ENCODE measurements at regions not wholly inside any gene's neighbourhood (a gene's known extent, or its start where the extent isn't known, plus 50 kb on each side); places are given as distances from the start of the nearest gene placed in this dataset.

DNA sequence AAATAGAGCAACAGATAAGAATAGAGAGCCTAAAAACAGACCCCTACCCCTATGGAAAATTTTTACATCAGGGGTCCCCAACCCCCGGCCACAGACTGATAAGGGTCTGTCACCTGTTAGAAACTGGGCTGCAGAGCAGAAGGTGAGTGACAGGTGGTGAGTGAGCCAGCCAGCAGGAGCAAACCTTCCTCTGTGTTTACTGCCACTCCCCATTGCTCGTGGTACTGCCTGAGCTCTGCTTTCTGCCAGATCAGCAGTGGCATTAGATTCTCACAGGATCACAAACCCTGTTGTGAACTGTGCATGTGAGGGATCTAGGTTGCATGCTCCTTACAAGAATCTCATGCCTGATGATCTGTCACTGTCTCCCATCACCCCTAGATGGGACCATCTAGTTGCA, 174.1 kb downstream of the FOXD2 start:
- Mint-ChIP-seq H3K27ac (no peak overlapping the region), H3K27me3 (ENCODE audit: low read depth) (peaks cover 10% of the 10 kb centered on the region; the same call in 1 of the 2 replicates), H3K36me3 (peaks cover 16% of the 10 kb centered on the region), H3K4me3 (no peak overlapping the region), H3K9me3 (peaks cover 23% of the 10 kb centered on the region), H3K4me1 (no peaks in the 10 kb centered on the region)
- no peak for TF ChIP-seq IRF2 (CRISPR knock-in tag; IDR thresholded peaks at IDR 0.05; ENCODE audit: borderline replicate concordance, low read depth)
- TF ChIP-seq TCF7 (CRISPR knock-in tag; IDR thresholded peaks at IDR 0.05; ENCODE audit: low read depth), result no peak
- TF ChIP-seq, protein P1, sequence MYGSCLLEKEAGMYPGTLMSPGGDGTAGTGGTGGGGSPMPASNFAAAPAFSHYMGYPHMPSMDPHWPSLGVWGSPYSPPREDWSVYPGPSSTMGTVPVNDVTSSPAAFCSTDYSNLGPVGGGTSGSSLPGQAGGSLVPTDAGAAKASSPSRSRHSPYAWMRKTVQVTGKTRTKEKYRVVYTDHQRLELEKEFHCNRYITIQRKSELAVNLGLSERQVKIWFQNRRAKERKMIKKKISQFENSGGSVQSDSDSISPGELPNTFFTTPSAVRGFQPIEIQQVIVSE (CRISPR knock-in tag; IDR thresholded peaks at IDR 0.05; ENCODE audit: borderline replicate concordance), result no peak
- TF ChIP-seq TEAD1 (CRISPR knock-in tag; IDR thresholded peaks at IDR 0.05), result no peak
- no peak for TF ChIP-seq ZNF416 (CRISPR knock-in tag; IDR thresholded peaks at IDR 0.05)
- no peak for TF ChIP-seq FOXJ3 (CRISPR knock-in tag; IDR thresholded peaks at IDR 0.05; ENCODE audit: borderline replicate concordance)
- TF ChIP-seq E2F4 (CRISPR knock-in tag; IDR thresholded peaks at IDR 0.05; ENCODE audit: borderline replicate concordance, low read depth), result no peak
- ATAC-seq, result no peak
- CTCF ChIA-PET, result no interaction called here
- POLR2A ChIA-PET, result no interaction called here
- no peak for DNase-seq (ENCODE audit: low spot score)

DNA sequence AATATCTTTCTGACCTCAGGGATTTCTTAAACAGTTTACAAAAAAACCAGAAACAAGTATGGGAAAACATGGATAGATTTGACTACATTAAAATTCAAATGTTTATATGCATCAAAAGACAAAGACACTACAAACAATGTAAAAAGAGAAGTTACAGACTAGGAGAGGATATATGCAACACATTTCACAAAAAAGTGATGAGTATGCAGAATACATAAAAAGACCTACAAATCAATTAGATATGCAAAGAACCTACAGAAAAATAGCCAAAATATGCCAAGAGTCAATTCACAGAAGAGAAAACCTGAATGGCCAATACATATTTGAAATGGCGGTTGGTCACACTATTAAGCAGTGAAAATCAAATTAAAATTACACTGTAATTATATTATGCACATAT, 175.0 kb downstream of the FOXD2 start:
- no peak for DNase-seq (ENCODE audit: low spot score)
- CTCF ChIA-PET, result no interaction called here
- H3K4me3 Mint-ChIP-seq, result no peak overlapping the region
- peaks cover 11% of the 10 kb centered on the region for H3K36me3 Mint-ChIP-seq
- no peak for ATAC-seq
- H3K4me1 Mint-ChIP-seq, result no peaks in the 10 kb centered on the region
- H3K9me3 Mint-ChIP-seq, result peaks cover 16% of the 10 kb centered on the region
- peaks cover 13% of the 10 kb centered on the region; the same call in 1 of the 2 replicates for H3K27me3 Mint-ChIP-seq (ENCODE audit: low read depth)
- TF ChIP-seq ZNF396 (CRISPR knock-in tag; IDR thresholded peaks at IDR 0.05; ENCODE audit: borderline replicate concordance) (no peak), ATF1 (CRISPR knock-in tag; IDR thresholded peaks at IDR 0.05) (no peak), ZNF317 (CRISPR knock-in tag; IDR thresholded peaks at IDR 0.05; ENCODE audit: borderline replicate concordance, low read depth) (no peak)
- POLR2A ChIA-PET, result no interaction called here
- no peak overlapping the region for H3K27ac Mint-ChIP-seq

DNA sequence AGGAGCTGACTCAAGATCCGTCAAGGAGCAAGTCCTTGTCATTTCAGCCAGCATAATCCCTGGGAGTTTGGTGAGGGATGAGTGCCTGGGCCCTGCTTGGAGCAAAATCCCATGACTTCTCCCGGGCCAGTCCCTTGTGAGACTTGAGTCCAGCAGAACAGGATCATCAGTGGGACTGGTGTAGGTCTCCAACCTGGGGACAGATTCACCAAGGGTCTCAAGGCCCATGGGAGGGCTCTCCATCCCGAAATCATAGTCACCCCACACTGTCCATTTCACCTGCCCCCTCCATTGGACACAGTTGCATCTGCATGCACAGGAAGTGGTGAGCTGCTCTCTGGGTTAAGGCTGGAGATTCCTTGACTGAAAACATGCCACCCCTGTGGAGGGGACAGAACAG, 178.2 kb downstream of the FOXD2 start:
- no peak for ATAC-seq
- POLR2A ChIA-PET, result no interaction called here
- Mint-ChIP-seq H3K27me3 (ENCODE audit: low read depth) (peaks cover 3% of the 10 kb centered on the region), H3K27ac (no peak overlapping the region), H3K9me3 (no peaks in the 10 kb centered on the region), H3K4me3 (no peak overlapping the region), H3K36me3 (no peaks in the 10 kb centered on the region), H3K4me1 (0 out of 2 replicates have a peak, but pooled peaks cover 4% of the 10 kb centered on the region)
- DNase-seq (ENCODE audit: low spot score), result no peak
- TF ChIP-seq, protein P2, sequence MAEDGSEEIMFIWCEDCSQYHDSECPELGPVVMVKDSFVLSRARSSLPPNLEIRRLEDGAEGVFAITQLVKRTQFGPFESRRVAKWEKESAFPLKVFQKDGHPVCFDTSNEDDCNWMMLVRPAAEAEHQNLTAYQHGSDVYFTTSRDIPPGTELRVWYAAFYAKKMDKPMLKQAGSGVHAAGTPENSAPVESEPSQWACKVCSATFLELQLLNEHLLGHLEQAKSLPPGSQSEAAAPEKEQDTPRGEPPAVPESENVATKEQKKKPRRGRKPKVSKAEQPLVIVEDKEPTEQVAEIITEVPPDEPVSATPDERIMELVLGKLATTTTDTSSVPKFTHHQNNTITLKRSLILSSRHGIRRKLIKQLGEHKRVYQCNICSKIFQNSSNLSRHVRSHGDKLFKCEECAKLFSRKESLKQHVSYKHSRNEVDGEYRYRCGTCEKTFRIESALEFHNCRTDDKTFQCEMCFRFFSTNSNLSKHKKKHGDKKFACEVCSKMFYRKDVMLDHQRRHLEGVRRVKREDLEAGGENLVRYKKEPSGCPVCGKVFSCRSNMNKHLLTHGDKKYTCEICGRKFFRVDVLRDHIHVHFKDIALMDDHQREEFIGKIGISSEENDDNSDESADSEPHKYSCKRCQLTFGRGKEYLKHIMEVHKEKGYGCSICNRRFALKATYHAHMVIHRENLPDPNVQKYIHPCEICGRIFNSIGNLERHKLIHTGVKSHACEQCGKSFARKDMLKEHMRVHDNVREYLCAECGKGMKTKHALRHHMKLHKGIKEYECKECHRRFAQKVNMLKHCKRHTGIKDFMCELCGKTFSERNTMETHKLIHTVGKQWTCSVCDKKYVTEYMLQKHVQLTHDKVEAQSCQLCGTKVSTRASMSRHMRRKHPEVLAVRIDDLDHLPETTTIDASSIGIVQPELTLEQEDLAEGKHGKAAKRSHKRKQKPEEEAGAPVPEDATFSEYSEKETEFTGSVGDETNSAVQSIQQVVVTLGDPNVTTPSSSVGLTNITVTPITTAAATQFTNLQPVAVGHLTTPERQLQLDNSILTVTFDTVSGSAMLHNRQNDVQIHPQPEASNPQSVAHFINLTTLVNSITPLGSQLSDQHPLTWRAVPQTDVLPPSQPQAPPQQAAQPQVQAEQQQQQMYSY (CRISPR knock-in tag; IDR thresholded peaks at IDR 0.05), result no peak
- TF ChIP-seq E2F1 (CRISPR knock-in tag; IDR thresholded peaks at IDR 0.05), result no peak
- TF ChIP-seq ZMAT4 (CRISPR knock-in tag; IDR thresholded peaks at IDR 0.05), result no peak
- CTCF ChIA-PET, result interaction anchor here (1.0 to 1.1 kb wide), 2 partner anchors 93 to 181 kb away, joined by 3 read pairs; no protein-coding TSS in a partner anchor

All from WTC11 (cell line).